ENCODE measurements at regions not wholly inside any gene's neighbourhood (a gene's known extent, or its start where the extent isn't known, plus 50 kb on each side); places are given as distances from the start of the nearest gene placed in this dataset.
"Not testable (repeated sequence)": the region's sequence is repeated elsewhere in the genome, so short reads cannot be mapped to it uniquely, and the experiment has no call there.

DNA sequence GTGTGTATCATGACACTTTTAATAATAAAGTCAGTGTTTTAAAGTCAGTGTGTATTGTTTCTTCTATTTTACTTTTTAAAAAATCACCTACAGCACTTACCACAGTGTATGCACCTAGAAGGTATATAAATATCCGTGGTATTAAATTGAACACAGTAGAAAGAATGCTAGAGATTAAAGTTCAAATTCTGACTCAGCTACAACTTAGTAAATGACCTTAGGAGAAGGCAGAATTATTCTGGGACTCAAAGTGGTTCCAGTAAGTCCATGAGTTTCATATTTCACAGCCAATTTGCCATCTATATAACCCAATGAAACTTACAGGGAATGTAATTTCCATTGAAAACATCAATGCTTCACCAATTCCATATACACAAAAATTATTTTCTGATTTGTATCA, 52.7 kb upstream of the MAP4 start:
- DNase-seq (ENCODE audit: low read depth), result no peak
- TF ChIP-seq, protein P1, sequence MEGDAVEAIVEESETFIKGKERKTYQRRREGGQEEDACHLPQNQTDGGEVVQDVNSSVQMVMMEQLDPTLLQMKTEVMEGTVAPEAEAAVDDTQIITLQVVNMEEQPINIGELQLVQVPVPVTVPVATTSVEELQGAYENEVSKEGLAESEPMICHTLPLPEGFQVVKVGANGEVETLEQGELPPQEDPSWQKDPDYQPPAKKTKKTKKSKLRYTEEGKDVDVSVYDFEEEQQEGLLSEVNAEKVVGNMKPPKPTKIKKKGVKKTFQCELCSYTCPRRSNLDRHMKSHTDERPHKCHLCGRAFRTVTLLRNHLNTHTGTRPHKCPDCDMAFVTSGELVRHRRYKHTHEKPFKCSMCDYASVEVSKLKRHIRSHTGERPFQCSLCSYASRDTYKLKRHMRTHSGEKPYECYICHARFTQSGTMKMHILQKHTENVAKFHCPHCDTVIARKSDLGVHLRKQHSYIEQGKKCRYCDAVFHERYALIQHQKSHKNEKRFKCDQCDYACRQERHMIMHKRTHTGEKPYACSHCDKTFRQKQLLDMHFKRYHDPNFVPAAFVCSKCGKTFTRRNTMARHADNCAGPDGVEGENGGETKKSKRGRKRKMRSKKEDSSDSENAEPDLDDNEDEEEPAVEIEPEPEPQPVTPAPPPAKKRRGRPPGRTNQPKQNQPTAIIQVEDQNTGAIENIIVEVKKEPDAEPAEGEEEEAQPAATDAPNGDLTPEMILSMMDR (IDR thresholded peaks at IDR 0.05; ENCODE audit: insufficient read depth, low read length, poor library complexity, severe bottlenecking), result no peak
- no peaks in the 10 kb centered on the region for H3K36me3 ChIP-seq (ENCODE audit: control insufficient read depth, insufficient read depth, low read length)
- H3K4me3 ChIP-seq (ENCODE audit: low read depth, low read length), result no peak overlapping the region
- no peaks in the 10 kb centered on the region for H3K27me3 ChIP-seq (ENCODE audit: control insufficient read depth, insufficient read depth, low read length)

DNA sequence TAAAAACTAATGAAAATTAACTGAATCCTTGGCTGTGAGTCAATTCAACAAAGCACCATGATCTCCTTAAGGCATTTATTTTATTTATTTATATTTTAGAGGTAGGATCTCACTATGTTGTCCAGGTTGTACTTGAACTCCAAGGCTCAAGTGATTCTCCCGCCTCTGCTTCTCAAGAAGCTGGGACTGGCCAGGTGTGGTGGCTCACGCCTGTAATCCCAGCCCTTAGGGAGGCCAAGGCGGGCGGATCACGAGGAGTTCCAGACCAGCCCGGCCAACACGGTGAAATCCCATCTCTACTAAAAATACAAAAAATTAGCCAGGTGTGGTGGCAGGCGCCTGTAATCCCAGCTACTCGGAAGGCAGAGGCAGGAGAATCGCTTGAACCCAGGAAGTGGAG, 52.1 kb upstream of the MAP4 start:
- H3K4me3 ChIP-seq (ENCODE audit: low read depth, low read length); H3K36me3 ChIP-seq (ENCODE audit: control insufficient read depth, insufficient read depth, low read length); H3K27me3 ChIP-seq (ENCODE audit: control insufficient read depth, insufficient read depth, low read length); DNase-seq (ENCODE audit: low read depth): not testable (repeated sequence)

DNA sequence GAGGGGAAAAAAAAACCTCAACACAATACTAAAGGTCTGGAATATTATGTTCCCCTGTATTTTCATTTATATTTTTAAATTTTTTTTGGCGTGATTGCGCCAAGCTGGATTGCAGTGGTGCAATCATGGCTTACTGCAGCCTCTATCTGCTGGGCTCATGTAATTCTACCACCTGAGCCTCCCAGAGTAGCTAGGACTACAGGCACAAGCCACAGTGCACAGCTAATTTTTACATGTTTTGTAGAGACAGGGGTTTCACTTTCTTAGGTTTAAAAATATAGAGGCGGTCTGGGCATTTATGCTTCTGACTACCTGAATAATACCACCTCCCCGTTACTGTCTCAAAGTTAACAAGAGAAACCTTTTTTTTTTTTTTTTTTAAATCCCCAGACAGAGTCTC, 51.1 kb upstream of the MAP4 start:
- H3K27me3 ChIP-seq (ENCODE audit: control insufficient read depth, insufficient read depth, low read length), result no peaks in the 10 kb centered on the region
- TF ChIP-seq, protein P1 (IDR thresholded peaks at IDR 0.05; ENCODE audit: insufficient read depth, low read length, poor library complexity, severe bottlenecking), result no peak
- no peaks in the 10 kb centered on the region for H3K36me3 ChIP-seq (ENCODE audit: control insufficient read depth, insufficient read depth, low read length)
- H3K4me3 ChIP-seq (ENCODE audit: low read depth, low read length), result no peak overlapping the region
- no peak for DNase-seq (ENCODE audit: low read depth)
